Panc1 (cell line): ENCODE measurements at regions not wholly inside any gene's neighbourhood (a gene's known extent, or its start where the extent isn't known, plus 50 kb on each side); places are given as distances from the start of the nearest gene placed in this dataset.

ENCODE experiments used
- ATAC-seq: fragments of 200-7000 bp; cut with Tn5 transposase; 2 replicates; pipeline ENCODE4 v1.9.1; 2020; ENCODE audit warnings: mild to moderate bottlenecking, moderate library complexity
- BruUV-seq: library from RNA; stranded (reverse); fragments of 400-500 nt; replicated peaks from 2 replicates; lab custom pipeline; 2021; lab: Mats Ljungman, UMichigan
- CTCF ChIA-PET: fragments of 300-600 bp; sonication (Branson Sonifier 250); formaldehyde crosslinking; loops from one replicate; lab custom pipeline; 2022; ENCODE audit warnings: antibody characterized with exemption; lab: Charles Lee
- POLR2A ChIA-PET: fragments of 300-600 bp; sonication (Branson Sonifier 250); formaldehyde crosslinking; loops from one replicate; lab custom pipeline; 2022; ENCODE audit warnings: antibody characterized with exemption; lab: Charles Lee
- DNase-seq: peaks from one replicate; pipeline ENCODE4 v3.0.0-alpha.2; 2010; ENCODE audit warnings: low read depth, low spot score
- H3K27ac ChIP-seq: 2 replicates; pipeline ENCODE4 v1.5.1; 2011; ENCODE audit warnings: mild to moderate bottlenecking, low read length, inconsistent platforms
- H3K27me3 ChIP-seq: fragments of 200-500 bp; sonication (Bioruptor generic); 2 replicates; pipeline ENCODE4 v1.6.0; 2014; ENCODE audit warnings: low read length, inconsistent platforms; ENCODE audit not compliant: control insufficient read depth, insufficient read depth
- H3K36me3 ChIP-seq: fragments of 200-500 bp; sonication (Bioruptor generic); 2 replicates; pipeline ENCODE4 v1.5.1; 2014; ENCODE audit warnings: inconsistent platforms, mild to moderate bottlenecking, low read length, moderate library complexity; ENCODE audit not compliant: control insufficient read depth, insufficient read depth
- H3K4me1 ChIP-seq: 2 replicates; pipeline ENCODE4 v1.5.1; 2011; ENCODE audit warnings: inconsistent platforms, mild to moderate bottlenecking, low read length, moderate library complexity; ENCODE audit not compliant: control insufficient read depth, insufficient read depth
- H3K4me3 ChIP-seq, 2 experiments: 2 replicates each; pipeline ENCODE4 v1.5.1; 2011 to 2012; ENCODE audit warnings: low read depth in 2 of 2, low read length in 2 of 2, mild to moderate bottlenecking in 2 of 2, inconsistent platforms in 1 of 2, moderate library complexity in 1 of 2
- H3K9me3 ChIP-seq: fragments of 200-500 bp; sonication (Bioruptor generic); 2 replicates; pipeline ENCODE4 v1.5.1; 2014; ENCODE audit warnings: low read depth, mild to moderate bottlenecking, inconsistent platforms, low read length, moderate library complexity; ENCODE audit not compliant: control insufficient read depth, insufficient read depth
- POLR2AphosphoS5 ChIP-seq: IDR thresholded peaks from 2 replicates; pipeline ENCODE4 v1.6.1; 2012; ENCODE audit warnings: mild to moderate bottlenecking, low read depth, low read length, moderate library complexity
- SIN3A ChIP-seq: IDR thresholded peaks from 2 replicates; pipeline ENCODE4 v1.6.1; 2012; ENCODE audit warnings: low read depth, mild to moderate bottlenecking, low read length, moderate library complexity, borderline replicate concordance; ENCODE audit not compliant: insufficient read depth
- TCF7L2 ChIP-seq: IDR thresholded peaks from 2 replicates; pipeline ENCODE4 v1.6.1; 2011; ENCODE audit warnings: mild to moderate bottlenecking, low read depth, low read length, inconsistent platforms
- in situ Hi-C: cut with HindIII; loops from 2 replicates; pipeline ENCODE4 v1.10.0; 2016; ENCODE audit warnings: low sequenced_read_pairs, low pct_unique_long_range_greater_than_20kb
- intact Hi-C: fragments of 100-400 bp; cut with micrococcal nuclease; formaldehyde crosslinking; loops from one replicate; pipeline ENCODE4 v1.10.0; 2022; ENCODE audit not compliant: unreplicated experiment
- TF ChIP-seq, protein P1 (sequence below), 2 experiments: IDR thresholded peaks; 2 replicates each; pipeline ENCODE4 v1.6.1; 2011 to 2012; ENCODE audit warnings: low read depth in 2 of 2, control low read depth in 1 of 2, low read length in 1 of 2, mild to moderate bottlenecking in 1 of 2, moderate library complexity in 1 of 2; ENCODE audit not compliant: insufficient read depth in 1 of 2
- TF ChIP-seq, protein P2 (sequence below): fragments of 450-650 bp; IDR thresholded peaks from 2 replicates; pipeline ENCODE4 v1.5.1; 2017; ENCODE audit warnings: mild to moderate bottlenecking

DNA sequence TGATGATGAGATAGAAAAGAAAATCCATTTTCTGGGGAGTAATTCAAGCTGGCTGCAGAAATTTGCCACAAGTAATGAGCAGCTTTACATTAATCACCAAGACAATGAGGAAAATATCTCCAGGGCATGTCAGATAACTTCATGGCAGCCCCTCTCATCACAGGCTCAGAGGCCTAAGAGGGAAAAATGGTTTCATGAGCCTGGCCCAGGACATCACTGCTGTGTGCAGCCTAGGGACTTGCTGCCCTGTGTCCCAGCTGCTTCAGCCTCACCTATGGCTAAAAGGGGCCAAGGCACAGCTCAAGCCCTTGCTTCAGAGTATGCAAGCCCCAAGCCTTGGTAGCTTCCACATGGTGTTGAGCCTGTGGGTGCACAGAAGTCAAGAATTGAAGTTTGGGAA lies 161.7 kb downstream of the OPA1 start:
- POLR2A ChIA-PET = no interaction called here
- H3K36me3 ChIP-seq = no peaks in the 10 kb centered on the region
- TF ChIP-seq SIN3A (no peak), TCF7L2 (no peak), POLR2AphosphoS5 (no peak)
- TF ChIP-seq, protein P1, sequence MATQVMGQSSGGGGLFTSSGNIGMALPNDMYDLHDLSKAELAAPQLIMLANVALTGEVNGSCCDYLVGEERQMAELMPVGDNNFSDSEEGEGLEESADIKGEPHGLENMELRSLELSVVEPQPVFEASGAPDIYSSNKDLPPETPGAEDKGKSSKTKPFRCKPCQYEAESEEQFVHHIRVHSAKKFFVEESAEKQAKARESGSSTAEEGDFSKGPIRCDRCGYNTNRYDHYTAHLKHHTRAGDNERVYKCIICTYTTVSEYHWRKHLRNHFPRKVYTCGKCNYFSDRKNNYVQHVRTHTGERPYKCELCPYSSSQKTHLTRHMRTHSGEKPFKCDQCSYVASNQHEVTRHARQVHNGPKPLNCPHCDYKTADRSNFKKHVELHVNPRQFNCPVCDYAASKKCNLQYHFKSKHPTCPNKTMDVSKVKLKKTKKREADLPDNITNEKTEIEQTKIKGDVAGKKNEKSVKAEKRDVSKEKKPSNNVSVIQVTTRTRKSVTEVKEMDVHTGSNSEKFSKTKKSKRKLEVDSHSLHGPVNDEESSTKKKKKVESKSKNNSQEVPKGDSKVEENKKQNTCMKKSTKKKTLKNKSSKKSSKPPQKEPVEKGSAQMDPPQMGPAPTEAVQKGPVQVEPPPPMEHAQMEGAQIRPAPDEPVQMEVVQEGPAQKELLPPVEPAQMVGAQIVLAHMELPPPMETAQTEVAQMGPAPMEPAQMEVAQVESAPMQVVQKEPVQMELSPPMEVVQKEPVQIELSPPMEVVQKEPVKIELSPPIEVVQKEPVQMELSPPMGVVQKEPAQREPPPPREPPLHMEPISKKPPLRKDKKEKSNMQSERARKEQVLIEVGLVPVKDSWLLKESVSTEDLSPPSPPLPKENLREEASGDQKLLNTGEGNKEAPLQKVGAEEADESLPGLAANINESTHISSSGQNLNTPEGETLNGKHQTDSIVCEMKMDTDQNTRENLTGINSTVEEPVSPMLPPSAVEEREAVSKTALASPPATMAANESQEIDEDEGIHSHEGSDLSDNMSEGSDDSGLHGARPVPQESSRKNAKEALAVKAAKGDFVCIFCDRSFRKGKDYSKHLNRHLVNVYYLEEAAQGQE (IDR thresholded peaks at IDR 0.05; ENCODE audit: insufficient read depth in 1 of 2, low read depth in 2 of 2, low read length in 1 of 2) = no peak
- TF ChIP-seq, protein P2, sequence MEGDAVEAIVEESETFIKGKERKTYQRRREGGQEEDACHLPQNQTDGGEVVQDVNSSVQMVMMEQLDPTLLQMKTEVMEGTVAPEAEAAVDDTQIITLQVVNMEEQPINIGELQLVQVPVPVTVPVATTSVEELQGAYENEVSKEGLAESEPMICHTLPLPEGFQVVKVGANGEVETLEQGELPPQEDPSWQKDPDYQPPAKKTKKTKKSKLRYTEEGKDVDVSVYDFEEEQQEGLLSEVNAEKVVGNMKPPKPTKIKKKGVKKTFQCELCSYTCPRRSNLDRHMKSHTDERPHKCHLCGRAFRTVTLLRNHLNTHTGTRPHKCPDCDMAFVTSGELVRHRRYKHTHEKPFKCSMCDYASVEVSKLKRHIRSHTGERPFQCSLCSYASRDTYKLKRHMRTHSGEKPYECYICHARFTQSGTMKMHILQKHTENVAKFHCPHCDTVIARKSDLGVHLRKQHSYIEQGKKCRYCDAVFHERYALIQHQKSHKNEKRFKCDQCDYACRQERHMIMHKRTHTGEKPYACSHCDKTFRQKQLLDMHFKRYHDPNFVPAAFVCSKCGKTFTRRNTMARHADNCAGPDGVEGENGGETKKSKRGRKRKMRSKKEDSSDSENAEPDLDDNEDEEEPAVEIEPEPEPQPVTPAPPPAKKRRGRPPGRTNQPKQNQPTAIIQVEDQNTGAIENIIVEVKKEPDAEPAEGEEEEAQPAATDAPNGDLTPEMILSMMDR = no peak
- no peak overlapping the region for H3K4me3 ChIP-seq
- no peaks in the 10 kb centered on the region for H3K27me3 ChIP-seq
- peaks cover 21% of the 10 kb centered on the region; the same call in 1 of the 2 replicates for H3K9me3 ChIP-seq
- ATAC-seq = no peak
- no peak overlapping the region for H3K27ac ChIP-seq
- CTCF ChIA-PET = no interaction called here
- DNase-seq = no peak
- intact Hi-C loops (no loop called here), in situ Hi-C loops (loop anchor here (25.0 kb wide), 1 partner anchor 558 kb away; no protein-coding TSS in a partner anchor)
- no TSS peak for BruUV-seq
- no peaks in the 10 kb centered on the region for H3K4me1 ChIP-seq

DNA sequence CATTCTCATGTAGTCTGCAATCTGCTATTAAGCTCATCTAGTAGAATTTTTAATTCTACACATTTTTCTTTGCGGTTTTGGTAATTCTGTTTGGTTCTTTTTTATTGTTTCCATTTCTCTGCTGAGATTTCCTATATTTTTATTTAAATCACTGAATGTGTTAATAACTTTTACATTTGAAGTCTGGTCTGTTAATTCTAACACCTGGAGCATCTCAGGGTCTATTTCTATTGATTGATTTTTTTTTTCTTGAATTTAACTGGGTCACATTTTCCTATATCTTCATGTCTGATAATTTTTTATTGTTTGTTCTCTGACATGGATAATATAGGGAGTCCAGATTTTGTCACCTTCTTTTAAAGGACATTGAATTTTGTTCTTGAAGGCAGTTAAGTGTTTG lies 163.5 kb downstream of the OPA1 start:
- in situ Hi-C loops = loop anchor here (25.0 kb wide), 1 partner anchor 556 kb away; no protein-coding TSS in a partner anchor
- CTCF ChIA-PET = interaction anchor here (0.7 to 0.8 kb wide), 2 partner anchors 557 to 589 kb away, joined by 3 to 7 read pairs; no protein-coding TSS in a partner anchor
- H3K4me1 ChIP-seq = no peaks in the 10 kb centered on the region

More for the DNA sequence above, 163.5 kb downstream of the OPA1 start:
- intact Hi-C loops = no loop called here
- TF ChIP-seq TCF7L2 (no peak), SIN3A (no peak), POLR2AphosphoS5 (no peak)
- TF ChIP-seq, protein P1 (IDR thresholded peaks at IDR 0.05; ENCODE audit: insufficient read depth in 1 of 2, low read depth in 2 of 2, low read length in 1 of 2) = no peak
- TF ChIP-seq, protein P2 = no peak
- H3K36me3 ChIP-seq = no peaks in the 10 kb centered on the region
- peaks cover 21% of the 10 kb centered on the region; the same call in 1 of the 2 replicates for H3K9me3 ChIP-seq
- H3K4me3 ChIP-seq = no peak overlapping the region
- no peaks in the 10 kb centered on the region for H3K27me3 ChIP-seq
- POLR2A ChIA-PET = no interaction called here
- DNase-seq = no peak
- no TSS peak for BruUV-seq
- H3K27ac ChIP-seq = no peak overlapping the region
- ATAC-seq = no peak
